ENCODE measurements at regions not wholly inside any gene's neighbourhood (a gene's known extent, or its start where the extent isn't known, plus 50 kb on each side); places are given as distances from the start of the nearest gene placed in this dataset.

DNA sequence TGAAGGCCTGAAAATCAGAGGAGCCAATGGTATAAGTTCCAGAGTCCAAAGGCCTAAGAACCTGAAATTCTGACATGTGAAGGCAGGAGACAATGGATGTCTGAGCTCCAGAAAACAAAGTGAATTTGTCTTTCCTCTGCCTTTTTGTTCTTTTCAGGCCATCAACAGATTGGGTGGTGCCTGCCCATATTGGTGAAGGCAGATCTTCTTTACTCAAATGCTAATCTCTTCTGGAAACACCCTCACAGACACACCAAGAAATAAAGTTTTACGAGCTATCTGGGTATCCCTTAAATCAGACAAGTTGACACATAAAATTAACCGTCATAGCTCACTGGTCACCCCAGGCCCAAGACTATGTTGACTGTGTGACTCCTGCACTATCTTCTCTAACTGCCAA is 163.8 kb upstream of the NCKAP5 start:
- H3K23ac ChIP-seq (ENCODE audit: insufficient read length, low read depth, low read length) = no peak overlapping the region
- no peaks in the 10 kb centered on the region for H3K23me2 ChIP-seq (ENCODE audit: insufficient read length, low read depth, low read length, poor library complexity, severe bottlenecking)
- H3K14ac ChIP-seq (ENCODE audit: insufficient read depth, low read length) = no peak overlapping the region
- H2BK15ac ChIP-seq (ENCODE audit: low read depth, low read length) = no peak overlapping the region
- no peak for DNase-seq
- H2AK5ac ChIP-seq (ENCODE audit: insufficient read length, low read length) = no peak overlapping the region
- no peak overlapping the region for H2BK5ac ChIP-seq (ENCODE audit: insufficient read length, low read length)
- no peak overlapping the region for H4K91ac ChIP-seq (ENCODE audit: insufficient read length, low read depth, low read length)
- H3K9ac ChIP-seq (ENCODE audit: extremely low read depth, insufficient read length, low read length) = no peak overlapping the region
- H3K27ac ChIP-seq (ENCODE audit: insufficient read length, low read depth, low read length) = no peak overlapping the region
- Mint-ChIP-seq H3K9me3 (peaks cover 0 to 3% of the 10 kb centered on the region in 2 experiments; a peak in 2 of 5 replicates), H3K36me3 (ENCODE audit: insufficient read depth in 1 of 3, low read depth in 3 of 3) (no peaks in the 10 kb centered on the region; a peak in 2 of 7 replicates), H3K27ac (no peak overlapping the region), H3K27me3 (ENCODE audit: low read depth) (peaks cover 1% of the 10 kb centered on the region; the same call in 1 of the 2 replicates), H3K4me1 (no peaks in the 10 kb centered on the region), H3K4me3 (no peak overlapping the region)
- no peaks in the 10 kb centered on the region for H4K20me1 ChIP-seq (ENCODE audit: control insufficient read depth, insufficient read depth, insufficient read length)
- no peaks in the 10 kb centered on the region; the same call in 1 of the 2 replicates for H3K4me1 ChIP-seq (ENCODE audit: insufficient read depth, low read length)
- no peak overlapping the region for H3K18ac ChIP-seq (ENCODE audit: insufficient read length, low read depth, low read length)
- H3K27me3 ChIP-seq (ENCODE audit: insufficient read depth, low read length) = no peaks in the 10 kb centered on the region
- H2BK120ac ChIP-seq (ENCODE audit: low read depth, low read length, poor library complexity, severe bottlenecking) = no peak overlapping the region
- TF ChIP-seq, protein P1, sequence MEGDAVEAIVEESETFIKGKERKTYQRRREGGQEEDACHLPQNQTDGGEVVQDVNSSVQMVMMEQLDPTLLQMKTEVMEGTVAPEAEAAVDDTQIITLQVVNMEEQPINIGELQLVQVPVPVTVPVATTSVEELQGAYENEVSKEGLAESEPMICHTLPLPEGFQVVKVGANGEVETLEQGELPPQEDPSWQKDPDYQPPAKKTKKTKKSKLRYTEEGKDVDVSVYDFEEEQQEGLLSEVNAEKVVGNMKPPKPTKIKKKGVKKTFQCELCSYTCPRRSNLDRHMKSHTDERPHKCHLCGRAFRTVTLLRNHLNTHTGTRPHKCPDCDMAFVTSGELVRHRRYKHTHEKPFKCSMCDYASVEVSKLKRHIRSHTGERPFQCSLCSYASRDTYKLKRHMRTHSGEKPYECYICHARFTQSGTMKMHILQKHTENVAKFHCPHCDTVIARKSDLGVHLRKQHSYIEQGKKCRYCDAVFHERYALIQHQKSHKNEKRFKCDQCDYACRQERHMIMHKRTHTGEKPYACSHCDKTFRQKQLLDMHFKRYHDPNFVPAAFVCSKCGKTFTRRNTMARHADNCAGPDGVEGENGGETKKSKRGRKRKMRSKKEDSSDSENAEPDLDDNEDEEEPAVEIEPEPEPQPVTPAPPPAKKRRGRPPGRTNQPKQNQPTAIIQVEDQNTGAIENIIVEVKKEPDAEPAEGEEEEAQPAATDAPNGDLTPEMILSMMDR (conservative IDR thresholded peaks at IDR 0.05) = no peak
- no peak overlapping the region for H3K56ac ChIP-seq (ENCODE audit: insufficient read length, low read depth, low read length)
- no peaks in the 10 kb centered on the region for H3K79me2 ChIP-seq (ENCODE audit: insufficient read depth, low read length)
- no CpG with 5 or more reads among the region's 2 CpGs for whole genome bisulfite sequencing (ENCODE audit: extremely low coverage, insufficient read length, low lambda C conversion rate)
- no peak overlapping the region for H2AFZ ChIP-seq (ENCODE audit: low read length)
- H3K9me3 ChIP-seq (ENCODE audit: control insufficient read depth, low read depth, low read length) = no peaks in the 10 kb centered on the region
- no peak overlapping the region for H2BK20ac ChIP-seq (ENCODE audit: low read depth, low read length, poor library complexity, severe bottlenecking)
- H3T11ph ChIP-seq (ENCODE audit: low read length) = no peak overlapping the region
- H2BK12ac ChIP-seq (ENCODE audit: insufficient read length, low read depth, low read length) = no peak overlapping the region
- H3K79me1 ChIP-seq (ENCODE audit: insufficient read depth, low read depth, low read length, poor library complexity, severe bottlenecking) = no peaks in the 10 kb centered on the region
- no peak overlapping the region for H4K8ac ChIP-seq (replicated peaks; ENCODE audit: insufficient read length, low read depth, low read length)
- H3K4me2 ChIP-seq (ENCODE audit: insufficient read depth, insufficient read length, low read length) = no peak overlapping the region
- H3K4ac ChIP-seq (ENCODE audit: low read depth, low read length) = no peak overlapping the region
- no peak overlapping the region for H4K5ac ChIP-seq (ENCODE audit: insufficient read length, low read depth, low read length)
